IPS DF 4.7 (cell line): ENCODE measurements at regions not wholly inside any gene's neighbourhood (a gene's known extent, or its start where the extent isn't known, plus 50 kb on each side); places are given as distances from the start of the nearest gene placed in this dataset.

ENCODE experiments used
- DNase-seq: peaks from one replicate; pipeline ENCODE4 v3.0.0-alpha.2; 2013; ENCODE audit warnings: low spot score; ENCODE audit errors: extremely low read depth

DNA sequence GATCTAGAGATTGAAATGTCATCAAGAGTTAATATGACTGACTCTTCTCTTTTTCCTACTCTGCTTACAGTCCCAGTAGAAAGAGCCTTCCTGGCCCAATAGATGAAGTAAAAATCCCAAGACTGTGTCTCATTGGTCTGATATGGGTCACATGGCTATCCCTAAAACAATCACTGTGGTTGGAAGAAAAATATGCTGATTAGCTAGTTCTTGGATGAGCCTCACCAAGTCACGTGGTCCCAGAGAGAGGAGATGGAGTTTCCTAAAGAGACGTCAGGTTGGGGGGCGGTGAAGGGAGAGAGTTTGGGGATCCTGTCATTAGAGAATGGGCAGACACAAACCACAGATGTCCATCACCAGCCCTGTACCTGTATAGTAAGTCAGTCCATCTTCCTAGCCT, 466.3 kb downstream of the HAPSTR1 start:
- DNase-seq, result no peak

GRCh38 chr16:9566099-9566498, 474.7 kb downstream of the HAPSTR1 start:
- no peak for DNase-seq

DNA sequence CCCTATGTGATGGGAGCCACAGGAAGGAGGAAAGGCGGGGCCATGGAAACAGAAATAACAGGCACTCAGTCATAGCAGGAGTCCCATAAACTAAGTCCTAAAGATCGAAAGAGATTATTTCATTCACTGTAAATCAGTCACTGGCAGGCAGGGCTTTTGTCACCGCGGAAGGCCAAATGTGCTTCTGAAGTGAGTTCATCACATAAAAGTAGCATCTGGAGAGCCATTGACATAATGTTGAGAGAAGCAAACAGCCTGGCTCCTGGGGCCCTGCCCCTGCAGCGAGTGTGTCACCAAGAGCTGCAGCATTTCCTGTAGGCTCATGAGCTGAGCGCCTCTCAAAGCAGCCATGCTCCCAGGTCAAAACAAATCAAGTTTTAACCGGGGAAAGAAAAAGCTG, 476.2 kb downstream of the HAPSTR1 start:
- no peak for DNase-seq

DNA sequence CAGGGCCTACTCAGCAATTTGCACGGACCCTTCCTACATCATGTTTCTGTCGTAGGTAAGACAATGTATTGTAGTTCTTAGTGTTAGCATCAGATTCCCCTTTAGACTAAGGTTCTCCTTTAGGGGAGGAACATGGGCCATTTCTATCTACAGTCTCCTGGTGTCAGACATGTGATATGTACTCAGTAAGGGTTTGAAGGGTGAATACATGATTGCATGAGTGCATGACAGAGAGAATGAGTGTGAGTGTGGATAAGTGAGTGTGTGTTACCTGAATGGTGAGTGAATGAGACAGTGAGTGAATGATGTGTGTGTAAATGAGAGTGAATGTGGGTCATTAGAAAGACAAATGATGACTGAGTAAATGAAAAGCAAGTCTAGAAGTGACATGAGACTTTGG, 476.8 kb downstream of the HAPSTR1 start:
- no peak for DNase-seq

DNA sequence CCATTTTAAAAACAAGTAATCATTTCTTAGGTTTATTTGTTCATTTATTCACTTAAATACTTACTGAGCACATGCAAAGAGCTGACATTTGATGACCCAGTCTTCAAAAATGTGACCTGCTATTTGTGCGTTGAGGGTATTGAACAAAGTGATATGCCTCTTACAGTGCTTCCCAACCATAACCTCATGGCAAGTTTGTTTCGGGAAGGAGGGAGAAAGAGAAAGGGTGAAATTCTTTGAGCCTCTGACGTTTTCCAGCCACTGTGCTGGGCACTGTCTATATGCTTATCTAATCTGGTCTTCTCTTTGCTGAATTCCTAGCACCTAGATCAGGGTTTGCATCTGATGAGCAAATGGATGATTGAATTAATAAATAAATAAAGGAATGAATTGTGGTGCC, 479.1 kb downstream of the HAPSTR1 start:
- no peak for DNase-seq

DNA sequence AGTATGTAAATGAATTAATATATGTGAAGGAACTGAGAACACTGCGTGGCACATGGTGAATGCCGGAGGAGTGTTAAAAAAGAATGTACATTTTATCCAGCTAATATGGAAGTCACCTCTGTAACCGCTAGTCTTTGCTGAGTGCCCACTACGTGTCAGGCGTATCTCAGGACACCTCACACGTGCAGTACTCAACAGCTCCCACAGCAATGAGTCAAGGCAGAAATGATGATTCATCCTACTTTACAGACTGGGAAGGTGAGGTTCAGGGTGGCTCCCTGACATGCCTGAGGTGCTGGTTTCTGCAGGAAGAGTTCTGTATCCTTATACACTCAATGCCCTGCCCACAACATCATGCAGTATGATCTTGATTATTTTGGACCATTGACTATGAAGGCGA, 487.0 kb downstream of the HAPSTR1 start:
- no peak for DNase-seq

GRCh38 chr16:9580025-9580424, 488.6 kb downstream of the HAPSTR1 start:
- no peak for DNase-seq

GRCh38 chr16:9593440-9593839, 502.0 kb downstream of the HAPSTR1 start:
- no peak for DNase-seq

- no peak for DNase-seq
These were observed 502.6 kb downstream of the HAPSTR1 start for GRCh38 chr16:9594047-9594446.

- no peak for DNase-seq
These were observed 503.5 kb downstream of the HAPSTR1 start for GRCh38 chr16:9594946-9595345.

- no peak for DNase-seq
These were observed 503.9 kb downstream of the HAPSTR1 start for GRCh38 chr16:9595393-9595792.

DNA sequence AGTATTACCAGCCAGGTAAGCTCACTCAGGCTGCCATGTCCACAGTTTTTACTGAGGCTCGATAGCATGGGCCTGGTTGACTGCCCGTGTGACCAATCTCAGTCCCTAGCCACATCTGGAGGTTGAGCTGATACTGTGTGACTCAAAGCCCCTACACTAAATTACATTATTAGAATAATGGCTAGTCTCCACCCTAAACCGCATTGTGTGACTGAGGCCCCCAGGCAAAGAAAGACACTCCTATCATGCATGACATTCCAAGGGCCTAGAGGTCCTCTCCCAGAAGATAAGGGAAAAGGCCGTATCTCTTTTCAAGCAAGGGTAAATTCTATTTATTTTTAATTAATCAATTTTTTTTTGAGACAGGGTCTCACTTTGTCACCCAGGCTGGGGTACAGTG, 505.3 kb downstream of the HAPSTR1 start:
- DNase-seq, result no peak

- no peak for DNase-seq
These were observed 506.7 kb downstream of the HAPSTR1 start for GRCh38 chr16:9597967-9598730.

DNA sequence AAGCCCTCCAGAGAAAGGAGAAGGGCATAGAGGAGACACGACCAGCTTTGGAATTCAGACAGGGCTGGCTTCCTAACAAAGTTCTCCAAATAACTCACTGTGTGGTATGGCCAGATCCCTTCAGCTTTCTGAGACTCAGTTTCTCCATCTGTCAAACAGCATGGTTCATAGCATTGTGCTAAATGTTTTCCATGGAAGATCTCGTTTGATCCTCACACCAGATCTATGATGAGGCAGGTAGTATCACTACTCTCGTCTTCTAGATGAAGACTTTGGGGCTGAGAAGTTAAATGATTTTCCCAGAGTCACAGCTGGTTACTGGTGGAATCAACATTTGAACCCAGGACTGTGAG, 507.3 kb downstream of the HAPSTR1 start:
- no peak for DNase-seq

DNA sequence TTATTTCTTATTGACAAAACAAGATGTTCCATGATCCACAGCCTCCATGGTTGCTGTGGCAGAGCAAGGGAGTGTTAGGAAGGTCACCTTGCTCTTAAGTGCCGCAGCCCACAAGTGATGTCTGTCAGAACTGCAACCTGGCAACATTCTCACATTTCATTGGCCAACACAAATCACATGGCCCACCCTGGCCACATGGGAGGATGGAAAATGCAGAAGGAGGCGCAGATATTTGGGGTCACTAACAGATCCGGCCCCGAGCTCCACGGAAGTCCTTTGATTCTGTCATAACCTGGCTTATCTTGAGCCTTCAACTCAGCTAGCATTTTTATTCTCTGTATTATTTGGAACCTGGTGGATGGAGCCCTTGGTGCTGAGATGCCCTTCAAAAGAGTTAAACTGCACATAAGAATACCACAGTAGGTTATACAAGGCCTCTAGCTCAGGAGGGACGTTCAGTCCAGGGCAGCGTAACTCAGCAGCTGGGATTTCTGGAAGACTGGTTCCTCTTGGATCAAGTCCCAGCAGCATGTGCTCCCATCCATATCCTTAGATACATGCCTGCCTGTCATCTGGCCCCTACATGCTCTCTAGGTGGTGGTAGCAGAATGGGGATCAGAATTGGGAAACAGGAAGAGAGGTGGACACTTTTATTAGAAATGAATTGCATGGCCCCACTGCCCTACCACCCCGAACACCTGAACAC, 508.1 kb downstream of the HAPSTR1 start:
- DNase-seq, result no peak

GRCh38 chr16:9602189-9602588, 510.7 kb downstream of the HAPSTR1 start:
- DNase-seq, result no peak

DNA sequence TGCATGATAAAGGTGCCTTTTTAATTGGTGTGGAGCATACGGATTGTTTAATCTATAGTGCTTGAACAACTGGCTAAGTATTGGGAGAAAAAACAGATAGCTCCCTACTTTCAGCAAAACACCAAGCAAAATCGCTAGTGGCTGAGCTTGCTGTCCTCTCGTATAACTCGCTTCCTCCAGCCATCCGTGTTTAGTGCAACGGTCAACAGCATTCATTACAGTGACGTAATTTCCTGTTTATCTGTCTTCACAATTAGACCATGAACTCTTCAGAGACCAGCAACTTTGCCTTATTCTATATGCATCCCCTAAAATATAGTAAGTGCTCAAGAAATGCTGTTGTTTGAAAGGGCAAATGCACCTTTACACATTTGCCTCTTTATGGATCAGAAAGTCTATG, 511.9 kb downstream of the HAPSTR1 start:
- DNase-seq, result no peak

GRCh38 chr16:9607515-9608230, 516.2 kb downstream of the HAPSTR1 start:
- no peak for DNase-seq

DNA sequence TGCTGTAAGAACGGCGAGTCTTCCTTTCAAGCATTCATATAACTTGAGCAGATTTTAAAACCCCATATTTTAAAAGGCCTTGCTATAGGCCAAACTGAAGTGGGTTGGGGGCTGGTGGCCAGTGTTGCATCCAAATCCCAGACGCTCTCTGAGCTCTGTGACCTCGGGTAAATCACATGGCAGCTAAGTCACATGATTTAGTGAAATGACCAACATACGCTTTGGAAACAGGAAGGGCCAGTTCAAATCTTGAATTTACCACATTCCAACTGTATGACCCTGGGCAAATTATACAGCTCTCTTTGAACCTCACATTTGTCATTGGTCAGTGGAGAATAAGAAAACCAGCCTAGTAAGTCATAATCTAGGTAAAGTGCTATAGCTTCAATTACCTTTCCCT, 519.3 kb downstream of the HAPSTR1 start:
- peak; percentile 5 for DNase-seq

GRCh38 chr16:9612267-9612666, 520.8 kb downstream of the HAPSTR1 start:
- no peak for DNase-seq

- no peak for DNase-seq
These were observed 522.9 kb downstream of the HAPSTR1 start for GRCh38 chr16:9614389-9614788.

GRCh38 chr16:9622268-9622667, 530.8 kb downstream of the HAPSTR1 start:
- DNase-seq, result no peak

- DNase-seq, result no peak
These were observed 533.7 kb downstream of the HAPSTR1 start for GRCh38 chr16:9625122-9625521.
